Inferior parietal cortex (tissue), 1 donor: ENCODE measurements at regions not wholly inside any gene's neighbourhood (a gene's known extent, or its start where the extent isn't known, plus 50 kb on each side); places are given as distances from the start of the nearest gene placed in this dataset.
A peak's percentile ranks its signal among the peaks of the same experiment; 100 is the strongest.

Source experiments
- DNase-seq: peaks from one replicate; pipeline ENCODE4 v3.0.0-alpha.2; 2016; ENCODE audit errors: extremely low spot score

- no peak for DNase-seq
These were observed 505.9 kb downstream of the CPS1 start for GRCh38 chr2:211062297-211062612.

- DNase-seq = no peak
These were observed 510.6 kb downstream of the CPS1 start for GRCh38 chr2:211067029-211067428.

GRCh38 chr2:211068108-211068780, 511.8 kb downstream of the CPS1 start:
- no peak for DNase-seq

- no peak for DNase-seq
These were observed 514.1 kb downstream of the CPS1 start for GRCh38 chr2:211070547-211070946.

GRCh38 chr2:211077216-211077767, 520.9 kb downstream of the CPS1 start:
- DNase-seq = no peak

GRCh38 chr2:211084352-211084751, 528.0 kb downstream of the CPS1 start:
- no peak for DNase-seq

- peak; percentile 50 for DNase-seq
These were observed 528.8 kb downstream of the CPS1 start for GRCh38 chr2:211085056-211085680.

GRCh38 chr2:211086049-211086448, 529.6 kb downstream of the CPS1 start:
- no peak for DNase-seq

GRCh38 chr2:211089127-211089526, 532.7 kb downstream of the CPS1 start:
- no peak for DNase-seq

GRCh38 chr2:211093743-211094303, 537.4 kb downstream of the CPS1 start:
- no peak for DNase-seq

GRCh38 chr2:211103989-211104388, 547.6 kb downstream of the CPS1 start:
- no peak for DNase-seq

- no peak for DNase-seq
These were observed 557.2 kb downstream of the CPS1 start for GRCh38 chr2:211113334-211114175.

GRCh38 chr2:211114826-211115455, 558.5 kb downstream of the CPS1 start:
- DNase-seq = no peak

GRCh38 chr2:211117026-211117425, 560.6 kb downstream of the CPS1 start:
- DNase-seq = no peak

GRCh38 chr2:211126256-211126655, 569.9 kb downstream of the CPS1 start:
- DNase-seq = no peak

GRCh38 chr2:211127501-211127900, 571.1 kb downstream of the CPS1 start:
- no peak for DNase-seq

- no peak for DNase-seq
These were observed 571.9 kb downstream of the CPS1 start for GRCh38 chr2:211128287-211128686.

GRCh38 chr2:211129798-211130197, 573.4 kb downstream of the CPS1 start:
- no peak for DNase-seq

- no peak for DNase-seq
These were observed 575.6 kb downstream of the CPS1 start for GRCh38 chr2:211132046-211132445.

- no peak for DNase-seq
These were observed 576.2 kb downstream of the CPS1 start for GRCh38 chr2:211132573-211132972.

- no peak for DNase-seq
These were observed 577.4 kb downstream of the CPS1 start for GRCh38 chr2:211133766-211134165.

- no peak for DNase-seq
These were observed 582.2 kb downstream of the CPS1 start for GRCh38 chr2:211138551-211138950.
